ENCODE measurements at regions not wholly inside any gene's neighbourhood (a gene's known extent, or its start where the extent isn't known, plus 50 kb on each side); places are given as distances from the start of the nearest gene placed in this dataset.

DNA sequence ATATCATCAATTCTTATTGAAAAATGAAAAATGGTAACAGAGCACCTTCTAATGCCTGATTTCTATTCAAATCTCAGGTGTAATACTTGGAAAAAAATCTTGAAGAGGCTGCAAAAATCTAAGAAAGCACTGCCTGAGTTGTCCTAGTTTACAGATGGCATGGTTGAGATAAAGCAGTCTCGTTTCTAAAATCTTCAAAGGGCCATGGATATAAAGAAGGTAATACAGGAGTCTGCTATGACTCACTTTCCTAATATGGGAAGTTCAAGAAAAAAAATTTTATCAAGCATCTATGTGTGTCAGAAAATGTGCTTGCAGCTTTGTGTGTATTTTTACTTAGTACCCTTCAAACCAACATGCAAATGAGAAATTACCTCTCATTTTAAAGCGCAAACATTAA, 163.3 kb downstream of the DMAC1 start:
- TF ChIP-seq CTCF (conservative IDR thresholded peaks at IDR 0.05; ENCODE audit: low read length) (no peak), EZH2phosphoT487 (IDR thresholded peaks at IDR 0.05; ENCODE audit: borderline replicate concordance, low read depth, low read length) (no peak)
